Mesothelial cell of epicardium (in vitro differentiated cells): ENCODE measurements at regions not wholly inside any gene's neighbourhood (a gene's known extent, or its start where the extent isn't known, plus 50 kb on each side); places are given as distances from the start of the nearest gene placed in this dataset.

Source experiments
- DNase-seq, 2 experiments: peaks; one replicate each; pipeline ENCODE4 v3.0.0; 2021; ENCODE audit warnings: low spot score in 2 of 2; ENCODE audit not compliant: unreplicated experiment in 2 of 2
- H3K27ac Mint-ChIP-seq: 2 replicates; pipeline ENCODE4 v1.8.0; 2021; ENCODE audit warnings: mixed read lengths
- H3K27me3 Mint-ChIP-seq: 2 replicates; pipeline ENCODE4 v1.8.0; 2021; ENCODE audit warnings: low read depth, mixed read lengths
- H3K36me3 Mint-ChIP-seq: 2 replicates; pipeline ENCODE4 v1.8.0; 2021; ENCODE audit warnings: mixed read lengths
- H3K4me1 Mint-ChIP-seq: 2 replicates; pipeline ENCODE4 v1.8.0; 2021; ENCODE audit warnings: mixed read lengths
- H3K4me3 Mint-ChIP-seq: 2 replicates; pipeline ENCODE4 v1.8.0; 2021; ENCODE audit warnings: mild to moderate bottlenecking, moderate library complexity, mixed read lengths
- H3K9me3 Mint-ChIP-seq: 2 replicates; pipeline ENCODE4 v1.8.0; 2021; ENCODE audit warnings: mixed read lengths
- TF ChIP-seq, protein P1 (sequence below): fragments of 200-600 bp; sonication (generic); IDR thresholded peaks from one replicate; pipeline ENCODE4 v1.5.0; 2021; ENCODE audit warnings: antibody characterized with exemption; ENCODE audit not compliant: unreplicated experiment

DNA sequence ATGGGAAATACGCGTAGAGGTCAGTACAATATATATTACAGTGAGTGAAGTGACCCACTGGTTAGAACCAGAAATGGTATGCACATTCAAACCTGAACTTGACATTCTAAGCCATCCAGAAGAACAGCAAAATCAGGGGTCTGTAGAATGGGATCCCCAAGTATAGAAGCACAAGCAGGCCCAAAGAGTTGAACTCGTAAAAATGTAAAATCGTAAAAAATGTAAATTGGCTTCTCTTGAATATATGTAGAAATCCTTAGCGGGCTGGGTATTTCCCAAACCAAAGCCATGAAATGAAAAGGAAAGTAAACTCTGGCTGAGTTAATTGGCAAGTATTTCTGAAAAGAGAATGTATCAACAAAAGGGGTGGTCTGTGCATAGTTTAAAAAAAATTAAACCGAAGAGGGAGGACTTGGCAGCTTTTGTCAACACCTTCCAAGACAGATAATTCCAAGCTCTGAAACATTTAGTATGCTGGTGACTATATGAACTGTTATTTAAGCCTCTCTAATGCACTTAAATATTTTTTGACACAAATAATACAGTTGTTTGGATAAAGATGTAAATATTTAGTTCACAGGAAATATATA is 1505.6 kb upstream of the FLRT2 start:
- H3K27me3 Mint-ChIP-seq, result no peaks in the 10 kb centered on the region
- TF ChIP-seq, protein P1, sequence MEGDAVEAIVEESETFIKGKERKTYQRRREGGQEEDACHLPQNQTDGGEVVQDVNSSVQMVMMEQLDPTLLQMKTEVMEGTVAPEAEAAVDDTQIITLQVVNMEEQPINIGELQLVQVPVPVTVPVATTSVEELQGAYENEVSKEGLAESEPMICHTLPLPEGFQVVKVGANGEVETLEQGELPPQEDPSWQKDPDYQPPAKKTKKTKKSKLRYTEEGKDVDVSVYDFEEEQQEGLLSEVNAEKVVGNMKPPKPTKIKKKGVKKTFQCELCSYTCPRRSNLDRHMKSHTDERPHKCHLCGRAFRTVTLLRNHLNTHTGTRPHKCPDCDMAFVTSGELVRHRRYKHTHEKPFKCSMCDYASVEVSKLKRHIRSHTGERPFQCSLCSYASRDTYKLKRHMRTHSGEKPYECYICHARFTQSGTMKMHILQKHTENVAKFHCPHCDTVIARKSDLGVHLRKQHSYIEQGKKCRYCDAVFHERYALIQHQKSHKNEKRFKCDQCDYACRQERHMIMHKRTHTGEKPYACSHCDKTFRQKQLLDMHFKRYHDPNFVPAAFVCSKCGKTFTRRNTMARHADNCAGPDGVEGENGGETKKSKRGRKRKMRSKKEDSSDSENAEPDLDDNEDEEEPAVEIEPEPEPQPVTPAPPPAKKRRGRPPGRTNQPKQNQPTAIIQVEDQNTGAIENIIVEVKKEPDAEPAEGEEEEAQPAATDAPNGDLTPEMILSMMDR, result no peak
- H3K27ac Mint-ChIP-seq, result no peak overlapping the region
- H3K36me3 Mint-ChIP-seq, result peaks cover 21% of the 10 kb centered on the region
- H3K4me1 Mint-ChIP-seq, result peaks cover 22% of the 10 kb centered on the region
- H3K4me3 Mint-ChIP-seq, result no peak overlapping the region
- peaks cover 35% of the 10 kb centered on the region for H3K9me3 Mint-ChIP-seq
- DNase-seq, result no peak

DNA sequence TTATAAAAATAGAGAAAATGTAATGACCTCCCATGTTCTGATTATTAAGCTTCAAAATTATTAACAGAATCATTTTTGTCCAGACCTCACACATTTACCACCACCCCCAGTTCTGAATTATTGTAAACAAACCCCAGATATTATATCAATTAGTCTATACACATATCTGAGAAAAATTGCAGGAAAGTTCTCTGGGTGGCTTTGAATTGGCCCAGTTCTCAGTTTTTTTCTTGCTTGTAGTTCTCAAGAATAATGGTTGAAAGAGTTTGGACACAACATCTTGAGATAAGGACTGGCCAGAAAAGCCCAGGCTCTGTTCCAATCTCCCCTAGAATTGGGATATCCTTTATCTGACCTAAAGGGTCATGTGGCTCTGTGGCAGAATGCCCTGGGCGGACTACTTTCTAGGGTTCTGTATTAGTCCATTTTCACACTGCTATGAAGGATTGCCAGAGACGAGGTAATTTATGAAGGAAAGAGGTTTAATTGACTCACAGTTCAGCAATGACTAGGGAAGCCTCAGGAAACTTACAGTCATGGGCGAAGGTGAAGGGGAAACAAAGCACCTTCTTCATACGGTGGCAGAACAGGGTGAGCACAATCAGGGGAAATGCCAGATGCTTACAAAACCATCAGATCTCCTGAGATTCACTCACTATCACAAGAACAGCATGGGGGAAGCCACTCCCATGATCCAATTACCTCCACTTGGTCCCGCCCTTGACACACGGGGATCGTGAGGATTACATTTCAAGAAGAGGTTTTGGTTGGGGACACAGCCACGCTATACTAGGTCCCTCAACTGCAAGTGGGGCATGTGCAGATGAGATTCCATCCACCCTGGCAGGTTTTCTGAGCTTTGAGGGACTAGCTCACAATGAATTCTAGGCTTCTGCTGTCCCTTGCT is 1504.6 kb upstream of the FLRT2 start:
- Mint-ChIP-seq H3K4me1 (peaks cover 26% of the 10 kb centered on the region), H3K4me3 (no peak overlapping the region), H3K36me3 (peaks cover 20% of the 10 kb centered on the region), H3K9me3 (peaks cover 34% of the 10 kb centered on the region), H3K27me3 (no peaks in the 10 kb centered on the region), H3K27ac (no peak overlapping the region)
- no peak for DNase-seq
- TF ChIP-seq, protein P1, result no peak

DNA sequence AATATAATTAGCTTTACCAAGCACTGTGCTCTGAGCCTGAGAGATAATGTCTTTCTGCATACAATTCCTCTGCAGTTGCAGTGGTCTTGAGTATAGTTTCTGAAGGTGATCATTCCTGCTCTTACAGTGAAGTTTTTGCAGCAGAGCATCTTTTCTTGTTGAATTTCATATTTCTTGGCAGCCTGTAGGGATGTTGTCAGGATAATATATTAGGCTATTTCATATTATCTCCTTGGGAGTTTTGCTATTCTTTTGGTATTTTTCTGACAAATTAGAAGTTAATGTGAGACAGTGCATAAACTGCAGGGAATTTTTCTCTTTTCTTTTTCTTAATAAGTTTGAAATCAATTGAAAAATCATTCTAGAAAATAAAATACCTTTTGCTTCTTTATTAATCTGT is 1502.6 kb upstream of the FLRT2 start:
- H3K4me3 Mint-ChIP-seq, result no peak overlapping the region
- no peak for DNase-seq
- peak overlapping the region; percentile 31 for H3K27ac Mint-ChIP-seq
- TF ChIP-seq, protein P1, result no peak
- H3K9me3 Mint-ChIP-seq, result peaks cover 14% of the 10 kb centered on the region
- peaks cover 29% of the 10 kb centered on the region for H3K4me1 Mint-ChIP-seq
- H3K36me3 Mint-ChIP-seq, result peaks cover 3% of the 10 kb centered on the region
- H3K27me3 Mint-ChIP-seq, result no peaks in the 10 kb centered on the region

DNA sequence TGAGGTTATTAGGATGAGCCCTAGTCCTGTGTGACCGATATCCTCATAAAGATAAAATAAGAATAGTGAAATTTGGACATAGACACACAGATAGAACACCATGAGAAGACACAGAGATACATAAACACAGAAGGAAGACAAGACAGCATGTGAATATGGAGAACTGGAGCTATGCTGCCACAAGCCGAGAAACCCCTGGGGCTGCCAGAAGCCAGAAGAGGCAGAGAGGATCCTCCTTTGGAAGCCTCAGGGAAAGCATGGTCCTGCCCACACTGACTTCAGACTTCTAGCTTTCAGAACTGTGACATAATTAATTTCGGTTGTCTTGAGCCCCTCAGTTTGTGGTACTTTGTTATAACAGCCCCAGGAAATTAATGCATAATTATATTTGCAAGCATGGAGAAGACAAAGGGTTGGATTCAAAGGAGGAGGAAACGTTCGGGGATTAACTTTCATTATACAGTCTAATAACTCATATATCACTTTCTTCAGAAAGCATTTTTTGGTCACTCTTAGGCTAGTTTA is 1501.8 kb upstream of the FLRT2 start:
- DNase-seq, result no peak
- TF ChIP-seq, protein P1, result no peak
- no peaks in the 10 kb centered on the region for H3K36me3 Mint-ChIP-seq
- peak overlapping the region; percentile 31 for H3K27ac Mint-ChIP-seq
- peaks cover 10% of the 10 kb centered on the region for H3K9me3 Mint-ChIP-seq
- no peaks in the 10 kb centered on the region for H3K27me3 Mint-ChIP-seq
- no peak overlapping the region for H3K4me3 Mint-ChIP-seq
- H3K4me1 Mint-ChIP-seq, result peaks cover 29% of the 10 kb centered on the region

DNA sequence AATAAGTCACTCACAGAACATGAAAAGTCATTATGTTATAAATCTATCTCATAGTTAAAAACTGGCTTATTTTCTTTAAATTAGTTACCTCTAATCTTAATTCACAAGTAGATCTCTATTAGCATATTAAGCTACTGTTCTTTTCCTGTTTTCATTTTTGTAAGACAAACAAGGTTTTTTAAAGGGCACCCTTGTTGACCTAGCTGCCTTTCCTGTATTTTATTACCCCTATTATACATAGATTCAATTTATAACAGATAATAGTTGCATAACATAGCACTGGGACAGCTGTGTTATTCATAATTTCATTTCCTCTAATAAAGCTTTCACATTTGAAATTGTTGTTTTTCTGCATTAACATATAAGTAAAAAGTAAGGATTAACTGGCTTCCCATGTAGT is 1500.7 kb upstream of the FLRT2 start:
- no peaks in the 10 kb centered on the region for H3K36me3 Mint-ChIP-seq
- H3K9me3 Mint-ChIP-seq, result no peaks in the 10 kb centered on the region

More for the DNA sequence above, 1500.7 kb upstream of the FLRT2 start:
- TF ChIP-seq, protein P1, result no peak
- Mint-ChIP-seq H3K4me3 (no peak overlapping the region), H3K4me1 (peaks cover 29% of the 10 kb centered on the region), H3K27ac (no peak overlapping the region), H3K27me3 (no peaks in the 10 kb centered on the region)
- DNase-seq, result no peak
